GM12878 (cell line): ENCODE measurements at regions not wholly inside any gene's neighbourhood (a gene's known extent, or its start where the extent isn't known, plus 50 kb on each side); places are given as distances from the start of the nearest gene placed in this dataset.

Experiments used
- ATAC-seq: fragments of 200-7000 bp; cut with Tn5 transposase; 3 replicates; pipeline ENCODE4 v1.9.1; 2020; ENCODE audit warnings: mild to moderate bottlenecking, moderate library complexity
- BruUV-seq: library from RNA; stranded (reverse); fragments of 400-500 nt; replicated peaks from 2 replicates; lab custom pipeline; 2021; lab: Mats Ljungman, UMichigan
- CTCF ChIA-PET: fragments of 300-600 bp; sonication (Branson Sonifier 250); formaldehyde crosslinking; extraction: SDS; loops from one replicate; lab custom pipeline; 2021; ENCODE audit warnings: inconsistent platforms; lab: Yijun Ruan, JAX
- POLR2A ChIA-PET: fragments of 350-600 bp; formaldehyde crosslinking; extraction: SDS; loops from one replicate; lab custom pipeline; 2021; ENCODE audit warnings: inconsistent platforms; lab: Charles Lee
- RAD21 ChIA-PET: fragments of 300-600 bp; sonication (Branson Sonifier 250); formaldehyde crosslinking; loops from one replicate; lab custom pipeline; 2023; ENCODE audit warnings: antibody characterized with exemption; ENCODE audit not compliant: unreplicated experiment; lab: Charles Lee
- SMC1A ChIA-PET: fragments of 300-600 bp; sonication (Branson Sonifier 250); formaldehyde crosslinking; loops from one replicate; lab custom pipeline; 2023; ENCODE audit not compliant: unreplicated experiment, uncharacterized antibody; lab: Charles Lee
- DNase-seq: peaks from one replicate; pipeline ENCODE4 v3.0.0-alpha.2; 2011; ENCODE audit warnings: low read depth, low spot score
- FAIRE-seq: peaks from 3 replicates; lab custom pipeline; 2011; peaks lifted over from hg19 to GRCh38; lab: Jason Lieb, UNC
- H2AFZ ChIP-seq: 2 replicates; pipeline ENCODE4 v1.6.0; 2011; ENCODE audit warnings: low read depth, low read length, control low read depth; ENCODE audit not compliant: control insufficient read depth
- H3K27ac ChIP-seq: 2 replicates; pipeline ENCODE4 v1.5.1; 2011; ENCODE audit warnings: control low read depth; ENCODE audit not compliant: control insufficient read depth, insufficient read depth
- H3K27me3 ChIP-seq, 2 experiments: replicated peaks in 1 of 2; 2 replicates each; pipeline versions ENCODE4 v1.6.0 to v1.6.1; 2011; ENCODE audit warnings: low read length in 1 of 2; ENCODE audit not compliant: control insufficient read depth in 2 of 2, insufficient read depth in 2 of 2
- H3K36me3 ChIP-seq, 2 experiments: 2 replicates each; pipeline ENCODE4 v1.5.1; 2011; ENCODE audit warnings: low read length in 1 of 2; ENCODE audit not compliant: control insufficient read depth in 2 of 2, insufficient read depth in 2 of 2
- H3K4me1 ChIP-seq: 2 replicates; pipeline ENCODE4 v1.6.1; 2011; ENCODE audit warnings: mild to moderate bottlenecking, low read length, moderate library complexity, mixed read lengths; ENCODE audit not compliant: control insufficient read depth, insufficient read depth
- H3K4me2 ChIP-seq: 2 replicates; pipeline ENCODE4 v1.6.0; 2011; ENCODE audit warnings: control low read depth; ENCODE audit not compliant: control insufficient read depth, insufficient read depth
- H3K4me3 ChIP-seq: fragments of 200-600 bp; sonication (generic); 2 replicates; pipeline ENCODE4 v1.5.1; 2016
- H3K79me2 ChIP-seq: 2 replicates; pipeline ENCODE4 v1.6.0; 2011; ENCODE audit warnings: low read length; ENCODE audit not compliant: control insufficient read depth, insufficient read depth
- H3K9ac ChIP-seq: 2 replicates; pipeline ENCODE4 v1.8.0; 2011; ENCODE audit warnings: low read length, control low read depth, mixed read lengths; ENCODE audit not compliant: control insufficient read depth, insufficient read depth
- H3K9me3 ChIP-seq: replicated peaks from 3 replicates; pipeline ENCODE4 v1.5.1; 2011; ENCODE audit warnings: mild to moderate bottlenecking, low read length; ENCODE audit not compliant: control insufficient read depth, insufficient read depth
- H4K20me1 ChIP-seq: 2 replicates; pipeline ENCODE4 v1.6.0; 2011; ENCODE audit not compliant: control insufficient read depth, insufficient read depth
- FOXM1 ChIP-seq: IDR thresholded peaks from 2 replicates; pipeline ENCODE4 v1.6.1; 2012; ENCODE audit warnings: low read depth, mild to moderate bottlenecking, inconsistent platforms, low read length, moderate library complexity
- GATAD2B ChIP-seq: fragments of 450-650 bp; conservative IDR thresholded peaks from 2 replicates; pipeline ENCODE4 v1.6.1; 2017; ENCODE audit warnings: low read depth, mild to moderate bottlenecking, moderate library complexity
- MYB ChIP-seq: fragments of 150-350 bp; IDR thresholded peaks from 2 replicates; pipeline ENCODE4 v1.6.1; 2014; ENCODE audit warnings: mild to moderate bottlenecking, low read depth, low read length, borderline replicate concordance
- NR2C2 ChIP-seq: IDR thresholded peaks from 2 replicates; pipeline ENCODE4 v1.6.1; 2011; ENCODE audit warnings: borderline replicate concordance, low read depth; ENCODE audit not compliant: control insufficient read depth, insufficient read length
- STAT1 ChIP-seq: fragments of 450-650 bp; conservative IDR thresholded peaks from 2 replicates; pipeline ENCODE4 v1.6.1; 2014; ENCODE audit warnings: antibody characterized with exemption, mild to moderate bottlenecking
- TAF1 ChIP-seq: IDR thresholded peaks from 2 replicates; pipeline ENCODE4 v1.6.1; 2011; ENCODE audit warnings: mild to moderate bottlenecking, low read depth, low read length, borderline replicate concordance
- TBL1XR1 ChIP-seq: IDR thresholded peaks from 2 replicates; pipeline ENCODE4 v1.6.1; 2012; ENCODE audit warnings: low read depth, low read length, improper control_type of control experiment
- ZNF217 ChIP-seq: fragments of 450-650 bp; IDR thresholded peaks from 2 replicates; pipeline ENCODE4 v1.6.1; 2017; ENCODE audit warnings: antibody characterized with exemption, mild to moderate bottlenecking
- ZNF384 ChIP-seq: IDR thresholded peaks from 2 replicates; pipeline ENCODE4 v1.6.1; 2012; ENCODE audit warnings: low read depth, mild to moderate bottlenecking, low read length, improper control_type of control experiment, borderline replicate concordance
- WGBS: methylation state at CpG from one replicate; pipeline ENCODE4 v1.1.6; 2016; ENCODE audit warnings: low lambda C conversion rate; ENCODE audit not compliant: insufficient replicate concordance, insufficient coverage; ENCODE audit errors: missing lambda C conversion rate; 5-methylcytosine and 5-hydroxymethylcytosine counted together
- in situ Hi-C: fragments of 300-500 bp; cut with MboI; formaldehyde crosslinking; loops from 9 replicates; pipeline ENCODE4 v1.14.3; 2018; ENCODE audit warnings: mixed read lengths
- intact Hi-C: fragments of 100-400 bp; cut with micrococcal nuclease; formaldehyde crosslinking; loops from one replicate; pipeline ENCODE4 v1.14.2; 2022; ENCODE audit not compliant: unreplicated experiment
- TF ChIP-seq, protein P1 (sequence below): IDR thresholded peaks from 2 replicates; pipeline ENCODE4 v1.6.1; 2012; ENCODE audit warnings: low read depth, low read length, improper control_type of control experiment

DNA sequence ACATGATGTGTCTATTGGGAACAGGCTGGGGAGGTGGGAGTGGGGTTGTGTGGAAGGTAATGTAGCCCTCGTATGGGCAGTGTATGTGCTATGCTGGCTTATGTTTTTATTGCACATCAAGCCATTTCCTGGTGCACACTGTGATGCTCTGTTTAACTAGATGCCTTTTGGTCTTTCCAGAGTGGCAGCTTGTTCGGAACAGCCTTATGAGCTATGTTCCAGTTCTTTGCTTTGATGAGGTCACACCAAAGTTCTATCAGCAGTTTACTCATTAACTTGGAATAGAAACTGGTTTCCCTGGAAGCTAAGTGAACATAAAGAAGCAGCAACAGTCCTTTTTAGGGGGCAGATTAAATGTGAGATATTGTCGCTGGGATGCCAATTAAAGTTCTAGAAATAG lies 133.9 kb downstream of the DIPK2A start:
- CTCF ChIA-PET: interaction anchor here (1.3 kb wide), 1 partner anchor 10 kb away, joined by 3 read pairs; no protein-coding TSS in a partner anchor
- H2AFZ ChIP-seq: no peak overlapping the region
- no peaks in the 10 kb centered on the region for H3K36me3 ChIP-seq
- RAD21 ChIA-PET: no interaction called here
- SMC1A ChIA-PET: no interaction called here
- H3K4me1 ChIP-seq: peaks cover 5% of the 10 kb centered on the region
- in situ Hi-C loops (no loop called here), intact Hi-C loops (no loop called here)
- FAIRE-seq (no peak), ATAC-seq (no peak), DNase-seq (no peak)
- no TSS peak for BruUV-seq
- TF ChIP-seq GATAD2B: no peak
- TF ChIP-seq, protein P1, sequence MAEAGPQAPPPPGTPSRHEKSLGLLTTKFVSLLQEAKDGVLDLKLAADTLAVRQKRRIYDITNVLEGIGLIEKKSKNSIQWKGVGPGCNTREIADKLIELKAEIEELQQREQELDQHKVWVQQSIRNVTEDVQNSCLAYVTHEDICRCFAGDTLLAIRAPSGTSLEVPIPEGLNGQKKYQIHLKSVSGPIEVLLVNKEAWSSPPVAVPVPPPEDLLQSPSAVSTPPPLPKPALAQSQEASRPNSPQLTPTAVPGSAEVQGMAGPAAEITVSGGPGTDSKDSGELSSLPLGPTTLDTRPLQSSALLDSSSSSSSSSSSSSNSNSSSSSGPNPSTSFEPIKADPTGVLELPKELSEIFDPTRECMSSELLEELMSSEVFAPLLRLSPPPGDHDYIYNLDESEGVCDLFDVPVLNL: no peak
- TF ChIP-seq FOXM1: no peak
- TF ChIP-seq STAT1: no peak
- no peak for TF ChIP-seq TAF1
- TF ChIP-seq MYB: no peak
- TF ChIP-seq NR2C2: no peak
- no peak for TF ChIP-seq ZNF217
- no peak for TF ChIP-seq TBL1XR1
- TF ChIP-seq ZNF384: no peak
- H3K9me3 ChIP-seq: no peaks in the 10 kb centered on the region
- no peak overlapping the region for H3K4me3 ChIP-seq
- no peaks in the 10 kb centered on the region for H4K20me1 ChIP-seq
- WGBS: 73% methylated on average over 3 of the region's 3 CpGs
- POLR2A ChIA-PET: no interaction called here
- no peaks in the 10 kb centered on the region for H3K79me2 ChIP-seq
- H3K4me2 ChIP-seq: no peak overlapping the region
- no peak overlapping the region for H3K9ac ChIP-seq
- no peak overlapping the region for H3K27ac ChIP-seq
- no peaks in the 10 kb centered on the region for H3K27me3 ChIP-seq
